H9 (cell line): ENCODE measurements at regions not wholly inside any gene's neighbourhood (a gene's known extent, or its start where the extent isn't known, plus 50 kb on each side); places are given as distances from the start of the nearest gene placed in this dataset.

Experiments used
- DNase-seq: peaks from one replicate; pipeline ENCODE4 v3.0.0-alpha.2; 2017
- H2AFZ ChIP-seq: one replicate; pipeline ENCODE4 v1.6.1; 2013; ENCODE audit warnings: mild to moderate bottlenecking, low read length, control low read depth, moderate library complexity
- H2AK5ac ChIP-seq: 2 replicates; pipeline ENCODE4 v1.6.1; 2013; ENCODE audit warnings: low read length, control low read depth, mixed read lengths; ENCODE audit not compliant: insufficient read length
- H2BK120ac ChIP-seq: one replicate; pipeline ENCODE4 v1.6.1; 2013; ENCODE audit warnings: low read depth, mild to moderate bottlenecking, low read length, control low read depth, inconsistent platforms; ENCODE audit not compliant: poor library complexity, severe bottlenecking
- H2BK12ac ChIP-seq: 2 replicates; pipeline ENCODE4 v1.6.1; 2013; ENCODE audit warnings: low read length, control low read depth, mixed read lengths, low read depth; ENCODE audit not compliant: insufficient read length
- H2BK15ac ChIP-seq: 2 replicates; pipeline ENCODE4 v1.6.1; 2013; ENCODE audit warnings: low read depth, low read length, control low read depth
- H2BK20ac ChIP-seq: one replicate; pipeline ENCODE4 v1.6.1; 2013; ENCODE audit warnings: low read depth, mild to moderate bottlenecking, low read length, control low read depth, inconsistent platforms; ENCODE audit not compliant: poor library complexity, severe bottlenecking
- H2BK5ac ChIP-seq: 2 replicates; pipeline ENCODE4 v1.6.1; 2013; ENCODE audit warnings: low read length, control low read depth, mixed read lengths; ENCODE audit not compliant: insufficient read length
- H3K14ac ChIP-seq: 2 replicates; pipeline ENCODE4 v1.6.1; 2013; ENCODE audit warnings: low read length, control low read depth; ENCODE audit not compliant: insufficient read depth
- H3K18ac ChIP-seq: 2 replicates; pipeline ENCODE4 v1.6.1; 2013; ENCODE audit warnings: low read depth, mild to moderate bottlenecking, mixed read lengths, low read length, control low read depth; ENCODE audit not compliant: insufficient read length
- H3K23ac ChIP-seq: 2 replicates; pipeline ENCODE4 v1.6.1; 2013; ENCODE audit warnings: low read length, control low read depth, mixed read lengths, low read depth; ENCODE audit not compliant: insufficient read length
- H3K23me2 ChIP-seq: 2 replicates; pipeline ENCODE4 v1.6.1; 2013; ENCODE audit warnings: low read depth, mild to moderate bottlenecking, mixed read lengths, low read length, control low read depth; ENCODE audit not compliant: insufficient read length, poor library complexity, severe bottlenecking
- H3K27ac ChIP-seq: 2 replicates; pipeline ENCODE4 v1.5.1; 2013; ENCODE audit warnings: low read length, control low read depth, mixed read lengths, low read depth; ENCODE audit not compliant: insufficient read length
- H3K27me3 ChIP-seq: 2 replicates; pipeline ENCODE4 v1.6.1; 2013; ENCODE audit warnings: low read length, control low read depth, inconsistent platforms; ENCODE audit not compliant: insufficient read depth
- H3K4ac ChIP-seq: 2 replicates; pipeline ENCODE4 v1.6.1; 2013; ENCODE audit warnings: low read depth, mild to moderate bottlenecking, control low read depth, inconsistent platforms, low read length, moderate library complexity
- H3K4me1 ChIP-seq: 2 replicates; pipeline ENCODE4 v1.6.1; 2013; ENCODE audit warnings: low read length, control low read depth, inconsistent platforms; ENCODE audit not compliant: insufficient read depth
- H3K4me2 ChIP-seq: 2 replicates; pipeline ENCODE4 v1.6.1; 2013; ENCODE audit warnings: low read length, control low read depth, mixed read lengths; ENCODE audit not compliant: insufficient read length, insufficient read depth
- H3K56ac ChIP-seq: 2 replicates; pipeline ENCODE4 v1.6.1; 2013; ENCODE audit warnings: low read depth, mild to moderate bottlenecking, mixed read lengths, low read length, control low read depth; ENCODE audit not compliant: insufficient read length
- H3K79me1 ChIP-seq: 2 replicates; pipeline ENCODE4 v1.6.1; 2013; ENCODE audit warnings: low read depth, mild to moderate bottlenecking, moderate library complexity, low read length, control low read depth, inconsistent platforms; ENCODE audit not compliant: insufficient read depth, poor library complexity, severe bottlenecking
- H3K79me2 ChIP-seq: 2 replicates; pipeline ENCODE4 v1.6.1; 2013; ENCODE audit warnings: low read length, control low read depth, inconsistent platforms; ENCODE audit not compliant: insufficient read depth
- H3K9ac ChIP-seq: 2 replicates; pipeline ENCODE4 v1.6.1; 2013; ENCODE audit warnings: low read length, control low read depth, mixed read lengths; ENCODE audit not compliant: insufficient read length; ENCODE audit errors: extremely low read depth
- H3K9me3 ChIP-seq: one replicate; pipeline ENCODE4 v1.6.1; 2013; ENCODE audit warnings: low read depth, low read length, inconsistent platforms; ENCODE audit not compliant: control insufficient read depth
- H3T11ph ChIP-seq: one replicate; pipeline ENCODE4 v1.6.1; 2013; ENCODE audit warnings: mild to moderate bottlenecking, low read length, control low read depth, inconsistent platforms
- H4K20me1 ChIP-seq: one replicate; pipeline ENCODE4 v1.6.1; 2013; ENCODE audit not compliant: control insufficient read depth, insufficient read length, insufficient read depth
- H4K5ac ChIP-seq: 2 replicates; pipeline ENCODE4 v1.6.1; 2013; ENCODE audit warnings: low read depth, mild to moderate bottlenecking, mixed read lengths, low read length, control low read depth; ENCODE audit not compliant: insufficient read length
- H4K8ac ChIP-seq: replicated peaks from 2 replicates; pipeline ENCODE4 v1.6.1; 2013; ENCODE audit warnings: low read length, control low read depth, mixed read lengths, low read depth; ENCODE audit not compliant: insufficient read length
- H4K91ac ChIP-seq: 2 replicates; pipeline ENCODE4 v1.6.1; 2013; ENCODE audit warnings: low read depth, mild to moderate bottlenecking, moderate library complexity, mixed read lengths, low read length, control low read depth; ENCODE audit not compliant: insufficient read length
- H3K27ac Mint-ChIP-seq, 3 experiments: 2 replicates in 2 of 3; 3 replicates in 1 of 3; pipeline ENCODE4 v1.8.0; 2020 to 2021; ENCODE audit warnings: mixed read lengths in 3 of 3, mild to moderate bottlenecking in 1 of 3, moderate library complexity in 1 of 3
- H3K27me3 Mint-ChIP-seq: 2 replicates; pipeline ENCODE4 v1.8.0; 2021; ENCODE audit warnings: low read depth, mild to moderate bottlenecking, moderate library complexity, mixed read lengths
- H3K36me3 Mint-ChIP-seq, 3 experiments: 2 replicates in 2 of 3; 3 replicates in 1 of 3; pipeline ENCODE4 v1.8.0; 2020 to 2021; ENCODE audit warnings: low read depth in 3 of 3, mixed read lengths in 3 of 3; ENCODE audit not compliant: insufficient read depth in 1 of 3
- H3K4me1 Mint-ChIP-seq, 2 experiments: 2 replicates each; pipeline ENCODE4 v1.8.0; 2020; ENCODE audit warnings: mixed read lengths in 2 of 2
- H3K4me3 Mint-ChIP-seq, 2 experiments: 2 replicates in 1 of 2; 3 replicates in 1 of 2; pipeline ENCODE4 v1.8.0; 2020 to 2021; ENCODE audit warnings: mild to moderate bottlenecking in 2 of 2, mixed read lengths in 2 of 2, moderate library complexity in 1 of 2
- H3K9me3 Mint-ChIP-seq, 2 experiments: 2 replicates in 1 of 2; 3 replicates in 1 of 2; pipeline ENCODE4 v1.8.0; 2020; ENCODE audit warnings: mild to moderate bottlenecking in 2 of 2, mixed read lengths in 2 of 2, moderate library complexity in 1 of 2
- CTCF ChIP-seq: fragments of 200-600 bp; sonication (generic); conservative IDR thresholded peaks from 3 replicates; pipeline ENCODE4 v1.8.0; 2021; ENCODE audit warnings: antibody characterized with exemption, mild to moderate bottlenecking
- WGBS: extraction: QIAGEN DNeasy Blood & Tissue Kit; methylation state at CpG from one replicate; pipeline ENCODE4 v1.1.7; 2013; ENCODE audit warnings: missing lambda C conversion rate, low lambda C conversion rate, mixed read lengths; ENCODE audit not compliant: insufficient read length; ENCODE audit errors: extremely low coverage; 5-methylcytosine and 5-hydroxymethylcytosine counted together

GRCh38 chr5:62133426-62133825 lies 172.6 kb upstream of the KIF2A start:
- Histone ChIP-seq H4K91ac (no peak overlapping the region), H3K4me1 (no peaks in the 10 kb centered on the region)
- peaks cover 2% of the 10 kb centered on the region; the same call in 1 of the 2 replicates for H3K27me3 Mint-ChIP-seq

More at GRCh38 chr5:62133426-62133825, 172.6 kb upstream of the KIF2A start:
- Mint-ChIP-seq H3K4me1 (peaks cover 13 to 17% of the 10 kb centered on the region in 2 experiments), H3K27ac (no peak overlapping the region), H3K9me3 (peaks cover 3 to 6% of the 10 kb centered on the region in 2 experiments; a peak in 3 of 5 replicates), H3K4me3 (no peak overlapping the region), H3K36me3 (no peaks in the 10 kb centered on the region; a peak in 2 of 7 replicates)
- H2BK12ac ChIP-seq, result no peak overlapping the region
- H4K8ac ChIP-seq, result no peak overlapping the region
- no peak overlapping the region for H3K9ac ChIP-seq
- H4K20me1 ChIP-seq, result no peaks in the 10 kb centered on the region
- H2BK120ac ChIP-seq, result no peak overlapping the region
- no peak overlapping the region for H2AK5ac ChIP-seq
- H3K23me2 ChIP-seq, result no peaks in the 10 kb centered on the region
- no peaks in the 10 kb centered on the region for H3K79me1 ChIP-seq
- no peak overlapping the region for H3K27ac ChIP-seq
- H2BK20ac ChIP-seq, result no peak overlapping the region
- no peak overlapping the region for H3K23ac ChIP-seq
- DNase-seq, result no peak
- no peaks in the 10 kb centered on the region for H3K79me2 ChIP-seq
- H2BK5ac ChIP-seq, result no peak overlapping the region
- H2BK15ac ChIP-seq, result no peak overlapping the region
- H3K18ac ChIP-seq, result no peak overlapping the region
- H3K4ac ChIP-seq, result no peak overlapping the region
- H3K27me3 ChIP-seq, result no peaks in the 10 kb centered on the region
- H2AFZ ChIP-seq, result no peak overlapping the region
- H3T11ph ChIP-seq, result no peak overlapping the region
- no peak for TF ChIP-seq CTCF
- no peak overlapping the region for H3K56ac ChIP-seq
- H3K9me3 ChIP-seq, result no peaks in the 10 kb centered on the region
- H3K4me2 ChIP-seq, result no peak overlapping the region
- H4K5ac ChIP-seq, result no peak overlapping the region
- H3K14ac ChIP-seq, result no peak overlapping the region
- WGBS, result no CpG with 5 or more reads among the region's 1 CpG
